Skeletal muscle satellite cell (primary cell): ENCODE measurements at regions not wholly inside any gene's neighbourhood (a gene's known extent, or its start where the extent isn't known, plus 50 kb on each side); places are given as distances from the start of the nearest gene placed in this dataset. TPM values are rescaled to one million over a fixed set of nuclear protein-coding genes. Genes with fewer than 3 reads are reported as not detected.

ENCODE experiments used
- H3K27me3 ChIP-seq: 2 replicates; pipeline ENCODE4 v1.7.0; 2013; ENCODE audit warnings: low read length; ENCODE audit not compliant: control insufficient read depth, insufficient read depth
- H3K36me3 ChIP-seq: 2 replicates; pipeline ENCODE4 v1.7.0; 2013; ENCODE audit warnings: mild to moderate bottlenecking, control low read depth, low read length; ENCODE audit not compliant: insufficient read depth
- H3K4me1 ChIP-seq: 2 replicates; pipeline ENCODE4 v1.7.0; 2013; ENCODE audit warnings: low read length; ENCODE audit not compliant: control insufficient read depth, insufficient read depth
- H3K4me2 ChIP-seq: 2 replicates; pipeline ENCODE4 v1.7.0; 2013; ENCODE audit warnings: mild to moderate bottlenecking, low read length
- H3K4me3 ChIP-seq: 2 replicates; pipeline ENCODE4 v1.7.0; 2013; ENCODE audit warnings: low read length
- H3K9ac ChIP-seq: 2 replicates; pipeline ENCODE4 v1.7.0; 2013; ENCODE audit warnings: mild to moderate bottlenecking, low read depth, low read length, moderate library complexity
- H3K9me3 ChIP-seq: replicated peaks from 2 replicates; pipeline ENCODE4 v1.7.0; 2013; ENCODE audit warnings: mild to moderate bottlenecking, control low read depth, low read length
- small RNA-seq: library from RNA; depleted of rRNA; stranded (forward); fragments of <200 nt; gene quantifications from one replicate; pipeline ENCODE3, GENCODE V24; 2012

DNA sequence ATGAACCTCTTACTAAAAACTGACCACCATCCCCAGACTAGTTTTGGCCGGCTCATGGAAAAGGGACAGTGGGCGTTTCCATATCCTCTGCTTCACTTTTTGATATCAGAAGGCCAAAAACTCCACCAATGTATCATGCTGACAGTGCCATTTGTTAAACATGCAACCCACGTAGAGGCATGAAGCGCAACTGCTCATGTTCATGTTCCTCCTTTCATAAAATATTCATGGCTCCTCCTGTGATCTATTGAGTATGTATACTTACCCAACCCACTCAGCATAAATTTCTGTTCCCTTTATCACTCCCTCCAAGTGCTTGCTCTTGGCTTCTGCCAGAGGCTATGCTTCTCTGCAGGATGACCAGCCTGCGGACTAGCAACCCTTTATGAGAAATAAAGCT lies 58.7 kb upstream of the TGFBR2 start:
- H3K4me3 ChIP-seq: no peak overlapping the region
- H3K4me2 ChIP-seq: no peak overlapping the region

DNA sequence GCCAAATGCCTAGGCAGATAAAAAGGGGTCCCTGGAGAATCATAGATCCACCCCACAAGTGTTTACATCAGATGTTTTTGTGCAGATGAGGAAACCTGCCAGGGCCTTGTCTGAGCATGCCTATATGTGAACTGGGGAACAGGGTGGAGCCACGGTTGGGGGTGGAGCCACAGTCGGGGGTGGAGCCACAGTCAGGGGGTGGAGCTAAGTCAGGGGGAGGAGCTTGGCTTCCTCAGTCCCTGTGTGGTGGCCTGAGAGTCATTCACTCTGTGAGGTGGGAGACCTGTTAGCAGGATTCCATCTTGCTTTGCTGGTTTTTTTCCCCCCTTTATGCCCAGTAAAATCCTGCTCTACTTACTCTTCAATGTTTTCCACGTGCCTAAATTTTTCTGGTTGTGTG lies 57.8 kb upstream of the TGFBR2 start:
- no peak overlapping the region for H3K4me3 ChIP-seq
- H3K9ac ChIP-seq: no peak overlapping the region
- no peak overlapping the region for H3K4me2 ChIP-seq
- H3K9me3 ChIP-seq: no peaks in the 10 kb centered on the region
- H3K36me3 ChIP-seq: no peaks in the 10 kb centered on the region
- H3K27me3 ChIP-seq: no peaks in the 10 kb centered on the region
- peaks cover 17% of the 10 kb centered on the region for H3K4me1 ChIP-seq

More for the DNA sequence above, 58.7 kb upstream of the TGFBR2 start:
- Histone ChIP-seq H3K9ac (no peak overlapping the region), H3K4me1 (peaks cover 17% of the 10 kb centered on the region), H3K36me3 (no peaks in the 10 kb centered on the region), H3K9me3 (no peaks in the 10 kb centered on the region), H3K27me3 (no peaks in the 10 kb centered on the region)

DNA sequence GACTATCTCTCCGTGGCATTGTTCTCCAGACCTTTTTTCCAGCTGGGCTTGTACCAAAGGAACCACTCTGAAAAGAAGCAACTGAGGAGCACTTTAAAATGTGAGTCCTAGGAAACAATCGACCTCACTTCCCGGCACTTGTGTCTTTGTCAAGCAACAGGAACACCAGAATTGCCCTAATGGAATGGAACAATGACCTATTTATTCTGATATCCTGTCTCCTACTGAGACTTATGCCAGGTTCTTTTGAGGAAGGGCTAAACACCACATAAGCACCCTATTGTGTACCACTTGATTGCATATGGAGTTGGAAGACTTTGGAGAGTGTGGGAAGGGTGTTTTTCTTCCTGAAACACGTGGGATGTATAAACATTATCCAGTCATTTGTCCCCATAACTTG lies 56.8 kb upstream of the TGFBR2 start:
- H3K4me1 ChIP-seq: peaks cover 9% of the 10 kb centered on the region
- no peak overlapping the region for H3K4me2 ChIP-seq
- no peaks in the 10 kb centered on the region for H3K9me3 ChIP-seq
- no peaks in the 10 kb centered on the region for H3K27me3 ChIP-seq
- H3K4me3 ChIP-seq: no peak overlapping the region
- H3K36me3 ChIP-seq: no peaks in the 10 kb centered on the region
- H3K9ac ChIP-seq: no peak overlapping the region

DNA sequence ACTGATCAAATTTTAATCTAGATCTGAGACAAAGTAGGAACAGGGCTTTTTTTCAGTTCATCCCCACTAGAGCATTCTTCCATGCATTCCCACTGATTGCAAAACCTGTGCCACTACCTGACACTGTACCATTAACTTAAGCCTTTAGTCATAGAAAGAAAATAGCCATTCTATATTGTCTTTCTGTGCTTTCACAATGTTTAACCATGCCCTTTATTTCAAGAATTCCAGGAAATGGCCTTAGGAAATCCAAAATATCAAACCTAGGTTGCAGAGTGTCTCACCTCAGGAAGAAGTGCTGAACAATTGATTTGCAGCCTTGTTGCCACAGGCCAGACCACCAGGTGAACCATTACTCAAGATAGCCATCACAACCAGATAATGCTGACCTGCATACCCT lies 56.2 kb upstream of the TGFBR2 start:
- Histone ChIP-seq H3K9ac (no peak overlapping the region), H3K4me2 (no peak overlapping the region), H3K27me3 (no peaks in the 10 kb centered on the region), H3K4me1 (peaks cover 2% of the 10 kb centered on the region), H3K36me3 (no peaks in the 10 kb centered on the region), H3K4me3 (no peak overlapping the region), H3K9me3 (no peaks in the 10 kb centered on the region)

DNA sequence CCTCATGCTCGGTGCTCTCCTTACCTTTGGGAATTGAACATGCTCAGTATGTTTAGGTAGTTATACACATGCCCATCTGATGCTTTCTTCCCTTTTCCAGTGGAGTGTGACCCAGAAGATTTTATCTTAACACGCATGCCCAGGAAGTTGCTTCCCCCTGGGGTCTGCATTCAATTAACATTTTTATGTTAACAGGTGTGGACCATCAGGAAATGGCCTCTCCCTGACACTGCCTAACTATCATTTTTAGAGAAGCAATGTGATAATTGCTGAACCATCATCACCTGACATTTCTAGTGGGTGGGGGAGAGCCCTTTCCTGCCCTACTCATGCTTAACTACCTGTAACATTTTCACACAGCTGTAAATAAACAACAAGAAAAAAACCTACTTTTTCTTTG lies 55.1 kb upstream of the TGFBR2 start:
- no peaks in the 10 kb centered on the region for H3K27me3 ChIP-seq
- no peak overlapping the region for H3K9ac ChIP-seq
- H3K4me1 ChIP-seq: no peaks in the 10 kb centered on the region
- H3K4me2 ChIP-seq: no peak overlapping the region
- no peaks in the 10 kb centered on the region for H3K9me3 ChIP-seq
- no peaks in the 10 kb centered on the region for H3K36me3 ChIP-seq
- no peak overlapping the region for H3K4me3 ChIP-seq

DNA sequence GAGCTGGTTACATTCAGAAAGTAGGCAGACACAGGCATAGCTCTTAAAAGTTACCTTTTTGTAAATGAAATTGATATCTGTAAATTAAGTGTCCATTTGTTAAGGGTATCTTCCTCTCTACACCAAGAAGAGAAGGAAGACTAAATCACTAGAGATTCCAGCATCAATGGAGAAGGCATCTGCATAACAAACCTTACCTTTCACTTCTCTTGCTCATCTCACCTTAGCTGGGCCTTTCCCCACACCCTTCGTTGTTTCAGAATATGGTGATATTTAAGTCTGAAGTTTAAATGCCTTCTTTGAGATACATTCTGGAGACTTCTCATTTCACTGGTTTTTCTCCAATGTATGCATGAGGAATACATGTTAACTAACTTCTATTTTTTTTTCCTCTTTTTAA lies 54.5 kb upstream of the TGFBR2 start:
- H3K36me3 ChIP-seq: no peaks in the 10 kb centered on the region
- no peaks in the 10 kb centered on the region for H3K9me3 ChIP-seq
- no peak overlapping the region for H3K4me2 ChIP-seq
- H3K4me3 ChIP-seq: no peak overlapping the region
- no peaks in the 10 kb centered on the region for H3K27me3 ChIP-seq
- H3K9ac ChIP-seq: no peak overlapping the region
- no peaks in the 10 kb centered on the region for H3K4me1 ChIP-seq

DNA sequence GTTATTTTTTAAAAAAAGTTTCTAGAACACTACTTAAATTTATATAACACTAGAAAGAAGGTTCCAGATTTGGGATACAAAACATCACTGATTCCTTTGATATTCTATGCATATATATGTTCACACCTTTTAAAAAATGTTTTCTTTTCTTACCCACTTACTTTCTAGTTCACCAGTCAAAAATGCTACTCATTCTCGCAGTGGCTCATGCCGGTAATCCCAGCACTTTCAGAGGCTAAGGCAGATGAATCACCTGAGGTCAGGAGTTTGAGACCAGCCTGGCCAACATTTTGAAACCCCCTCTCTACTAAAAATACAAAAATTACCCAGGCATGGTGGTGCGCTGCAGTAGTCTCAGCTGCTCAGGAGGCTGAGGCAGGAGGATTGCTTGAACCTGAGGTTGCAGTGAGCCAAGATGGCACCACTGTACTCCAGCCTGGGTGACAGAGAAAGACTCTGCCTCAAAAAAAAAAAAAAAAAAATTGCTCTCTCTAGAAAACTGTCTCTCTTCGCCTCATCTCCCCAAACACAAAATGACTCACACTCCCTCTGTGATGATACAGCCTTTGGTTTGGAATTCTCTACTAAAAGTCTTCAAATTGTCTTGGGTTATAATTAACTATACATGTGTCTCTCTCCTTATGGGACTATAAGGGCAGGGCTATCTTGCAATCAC lies 52.6 kb upstream of the TGFBR2 start:
- H3K36me3 ChIP-seq: no peaks in the 10 kb centered on the region
- H3K4me3 ChIP-seq: no peak overlapping the region
- H3K9me3 ChIP-seq: no peaks in the 10 kb centered on the region
- no peak overlapping the region for H3K9ac ChIP-seq
- no peaks in the 10 kb centered on the region for H3K4me1 ChIP-seq
- no peak overlapping the region for H3K4me2 ChIP-seq
- no peaks in the 10 kb centered on the region for H3K27me3 ChIP-seq

DNA sequence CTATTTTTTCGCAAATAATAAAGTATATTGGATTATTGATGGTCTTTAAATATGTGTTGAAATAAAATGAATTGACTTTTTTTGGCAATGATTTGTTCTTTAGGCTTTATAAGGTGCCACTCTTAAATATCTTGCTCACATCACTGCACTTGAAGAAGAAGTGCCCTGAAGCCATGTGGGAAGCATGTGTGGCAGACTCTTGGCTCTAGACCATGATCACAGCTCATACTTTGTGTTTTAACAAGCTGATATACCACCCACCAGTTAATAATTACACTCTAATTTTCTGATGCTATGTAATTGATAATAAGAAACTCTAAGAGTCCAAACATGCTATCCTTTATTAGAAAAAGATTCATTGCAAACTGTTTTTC lies 52.1 kb upstream of the TGFBR2 start:
- Histone ChIP-seq H3K4me1 (no peaks in the 10 kb centered on the region), H3K4me2 (no peak overlapping the region), H3K36me3 (no peaks in the 10 kb centered on the region), H3K4me3 (no peak overlapping the region), H3K27me3 (no peaks in the 10 kb centered on the region), H3K9me3 (no peaks in the 10 kb centered on the region), H3K9ac (no peak overlapping the region)

DNA sequence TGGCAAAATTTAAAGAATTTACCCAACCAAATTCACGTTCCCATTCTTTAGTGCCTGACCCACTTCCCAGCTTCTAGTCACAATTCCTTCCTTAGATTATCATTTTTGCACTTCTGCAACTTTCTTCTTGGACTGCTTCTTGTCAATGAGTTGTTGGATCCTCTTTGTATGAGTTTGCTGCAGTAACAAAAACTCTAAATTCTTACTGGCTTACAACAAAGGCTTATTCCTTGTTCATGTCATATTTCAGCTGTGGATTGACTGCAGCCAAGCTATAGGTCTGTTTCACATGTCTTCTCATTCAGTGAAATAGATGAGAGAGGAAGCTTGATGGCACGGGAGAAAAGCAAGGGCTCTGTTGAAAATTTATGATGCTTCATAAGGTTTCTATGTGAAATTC lies 50.4 kb upstream of the TGFBR2 start:
- H3K4me2 ChIP-seq: no peak overlapping the region
- no peaks in the 10 kb centered on the region for H3K36me3 ChIP-seq
- no peak overlapping the region for H3K9ac ChIP-seq
- H3K27me3 ChIP-seq: no peaks in the 10 kb centered on the region
- H3K4me3 ChIP-seq: no peak overlapping the region
- H3K4me1 ChIP-seq: no peaks in the 10 kb centered on the region
- H3K9me3 ChIP-seq: no peaks in the 10 kb centered on the region

Small RNA genes in the stretch of these regions (small RNA-seq; reads per million reads assigned to genes)
- gene RF01848: not detected
